GM19043 (cell line): ENCODE measurements at regions not wholly inside any gene's neighbourhood (a gene's known extent, or its start where the extent isn't known, plus 50 kb on each side); places are given as distances from the start of the nearest gene placed in this dataset.
"Not testable (repeated sequence)": the region's sequence is repeated elsewhere in the genome, so short reads cannot be mapped to it uniquely, and the experiment has no call there.

ENCODE experiments used
- ATAC-seq: cut with Tn5 transposase; IDR thresholded peaks from one replicate; pipeline ENCODE4 v1.9.1; 2021; ENCODE audit warnings: low read depth; ENCODE audit not compliant: unreplicated experiment

- no peak for ATAC-seq
Observed at GRCh38 chr2:71962350-71962749, 185.3 kb downstream of the CYP26B1 start.

- ATAC-seq: no peak
Observed at GRCh38 chr2:71961289-71962027, 186.2 kb downstream of the CYP26B1 start.

GRCh38 chr2:71959494-71959893 is 188.2 kb downstream of the CYP26B1 start:
- ATAC-seq: no peak

- not testable (repeated sequence) for ATAC-seq
Observed at GRCh38 chr2:71958426-71958825, 189.2 kb downstream of the CYP26B1 start.

- no peak for ATAC-seq
Observed at GRCh38 chr2:71952572-71953188, 195.0 kb downstream of the CYP26B1 start.

- no peak for ATAC-seq
Observed at GRCh38 chr2:71951718-71952404, 195.8 kb downstream of the CYP26B1 start.

- no peak for ATAC-seq
Observed at GRCh38 chr2:71951083-71951468, 196.6 kb downstream of the CYP26B1 start.

GRCh38 chr2:71950256-71951082 is 197.2 kb downstream of the CYP26B1 start:
- no peak for ATAC-seq

GRCh38 chr2:71949537-71949798 is 198.2 kb downstream of the CYP26B1 start:
- ATAC-seq: no peak

- no peak for ATAC-seq
Observed at GRCh38 chr2:71948781-71949536, 198.7 kb downstream of the CYP26B1 start.

- no peak for ATAC-seq
Observed at GRCh38 chr2:71947809-71948208, 199.9 kb downstream of the CYP26B1 start.

GRCh38 chr2:71945603-71945959 is 202.1 kb downstream of the CYP26B1 start:
- no peak for ATAC-seq

GRCh38 chr2:71944806-71945602 is 202.7 kb downstream of the CYP26B1 start:
- ATAC-seq: no peak

- no peak for ATAC-seq
Observed at GRCh38 chr2:71944183-71944550, 203.5 kb downstream of the CYP26B1 start.

GRCh38 chr2:71943238-71944182 is 204.2 kb downstream of the CYP26B1 start:
- no peak for ATAC-seq

- ATAC-seq: no peak
Observed at GRCh38 chr2:71941726-71942525, 205.7 kb downstream of the CYP26B1 start.

GRCh38 chr2:71940695-71941094 is 207.0 kb downstream of the CYP26B1 start:
- no peak for ATAC-seq
